ENCODE measurements at regions not wholly inside any gene's neighbourhood (a gene's known extent, or its start where the extent isn't known, plus 50 kb on each side); places are given as distances from the start of the nearest gene placed in this dataset.

- H4K20me1 ChIP-seq (replicated peaks; ENCODE audit: control insufficient read depth, extremely low read depth, insufficient read depth, low read length): no peaks in the 10 kb centered on the region
- H3K4me2 ChIP-seq (ENCODE audit: insufficient read depth, low read length): no peak overlapping the region
- H3K36me3 ChIP-seq (ENCODE audit: control insufficient read depth in 2 of 2, extremely low read depth in 1 of 2, insufficient read depth in 2 of 2, low read length in 2 of 2): no peaks in the 10 kb centered on the region
- DNase-seq (ENCODE audit: low read depth, low spot score): no peak
- H3K27me3 ChIP-seq (ENCODE audit: control insufficient read depth in 2 of 2, insufficient read depth in 2 of 2, low read length in 2 of 2): no peaks in the 10 kb centered on the region
- POLR2A ChIA-PET: no interaction called here
- peaks cover 25% of the 10 kb centered on the region for H3K4me1 ChIP-seq (ENCODE audit: control insufficient read depth, extremely low read depth, insufficient read depth, low read length)
- no peak for FAIRE-seq
- no TSS peak for BruUV-seq (replicated peaks)
- TF ChIP-seq FOS (IDR thresholded peaks at IDR 0.05; ENCODE audit: borderline replicate concordance, insufficient read depth, low read length): no peak
- no peak for TF ChIP-seq CTCF (IDR thresholded peaks at IDR 0.05; ENCODE audit: extremely low read depth in 1 of 2, insufficient read depth in 1 of 2, low read depth in 1 of 2, low read length in 2 of 2)
- no peak overlapping the region for H3K27ac ChIP-seq (ENCODE audit: insufficient read depth, low read depth, low read length)
- CTCF ChIA-PET: no interaction called here
- H2AFZ ChIP-seq (ENCODE audit: low read depth, low read length): no peak overlapping the region
- dilution Hi-C loops (cut with MboI; ENCODE audit: extremely low pct_ligation_motif_present, low sequenced_read_pairs) (no loop called here), intact Hi-C loops (cut with micrococcal nuclease) (no loop called here)
- no peaks in the 10 kb centered on the region for H3K79me2 ChIP-seq (ENCODE audit: control insufficient read depth, insufficient read depth, low read length)
- H3K9me3 ChIP-seq (replicated peaks; ENCODE audit: control insufficient read depth, insufficient read depth, low read length): no peaks in the 10 kb centered on the region
- no peak overlapping the region for H3K9ac ChIP-seq (replicated peaks; ENCODE audit: extremely low read depth, insufficient read depth, low read length)
- H3K4me3 ChIP-seq (replicated peaks in 1 of 3; ENCODE audit: insufficient read depth in 1 of 3, low read depth in 1 of 3, low read length in 3 of 3): no peak overlapping the region
- H3K9me1 ChIP-seq (replicated peaks; ENCODE audit: control insufficient read depth, extremely low read depth, insufficient read depth, low read length): no peaks in the 10 kb centered on the region
These were observed 422.1 kb upstream of the SALL1 start for GRCh38 chr16:51573191-51573590.

- intact Hi-C loops (cut with micrococcal nuclease) (loop anchor here (1.0 kb wide), 1 partner anchor 31 kb away; no protein-coding TSS in a partner anchor), dilution Hi-C loops (cut with MboI; ENCODE audit: extremely low pct_ligation_motif_present, low sequenced_read_pairs) (no loop called here)
- Histone ChIP-seq H3K79me2 (ENCODE audit: control insufficient read depth, insufficient read depth, low read length) (no peaks in the 10 kb centered on the region), H3K9ac (replicated peaks; ENCODE audit: extremely low read depth, insufficient read depth, low read length) (no peak overlapping the region), H3K9me1 (replicated peaks; ENCODE audit: control insufficient read depth, extremely low read depth, insufficient read depth, low read length) (no peaks in the 10 kb centered on the region), H3K4me1 (ENCODE audit: control insufficient read depth, extremely low read depth, insufficient read depth, low read length) (peaks cover 17% of the 10 kb centered on the region), H3K27ac (ENCODE audit: insufficient read depth, low read depth, low read length) (peak overlapping the region; percentile 57), H3K27me3 (ENCODE audit: control insufficient read depth in 2 of 2, insufficient read depth in 2 of 2, low read length in 2 of 2) (no peaks in the 10 kb centered on the region), H4K20me1 (replicated peaks; ENCODE audit: control insufficient read depth, extremely low read depth, insufficient read depth, low read length) (no peaks in the 10 kb centered on the region), H3K36me3 (ENCODE audit: control insufficient read depth in 2 of 2, extremely low read depth in 1 of 2, insufficient read depth in 2 of 2, low read length in 2 of 2) (no peaks in the 10 kb centered on the region), H3K9me3 (replicated peaks; ENCODE audit: control insufficient read depth, insufficient read depth, low read length) (no peaks in the 10 kb centered on the region), H3K4me3 (replicated peaks in 1 of 3; ENCODE audit: insufficient read depth in 1 of 3, low read depth in 1 of 3, low read length in 3 of 3) (no peak overlapping the region), H3K4me2 (ENCODE audit: insufficient read depth, low read length) (peak overlapping the region; percentile 51), H2AFZ (ENCODE audit: low read depth, low read length) (peak overlapping the region; percentile 36)
- POLR2A ChIA-PET: no interaction called here
- CTCF ChIA-PET: interaction anchor here (0.6 kb wide), 1 partner anchor 12 kb away, joined by 3 read pairs; no protein-coding TSS in a partner anchor
- FAIRE-seq (peak; percentile 96), DNase-seq (ENCODE audit: low read depth, low spot score) (peak; percentile 60)
- peak; percentile 50 for TF ChIP-seq JUN (IDR thresholded peaks at IDR 0.05; ENCODE audit: borderline replicate concordance, insufficient read depth, insufficient read length, low read depth)
- TF ChIP-seq POLR2A (IDR thresholded peaks at IDR 0.05; ENCODE audit: low read depth, low read length): no peak
- peak; percentile 73 for TF ChIP-seq POLR2AphosphoS5 (IDR thresholded peaks at IDR 0.05; ENCODE audit: insufficient read depth, low read depth, low read length)
- peak; percentile 59 for TF ChIP-seq GATA2 (IDR thresholded peaks at IDR 0.05; ENCODE audit: insufficient read depth, insufficient read length, low read depth, low read length)
- TF ChIP-seq FOS (IDR thresholded peaks at IDR 0.05; ENCODE audit: borderline replicate concordance, insufficient read depth, low read length): peak; percentile 84
- BruUV-seq (replicated peaks): no TSS peak
These were observed 418.3 kb upstream of the SALL1 start for GRCh38 chr16:51569203-51569931.

Data from endothelial cell of umbilical vein (primary cell).